HG03025 (cell line): ENCODE measurements at regions not wholly inside any gene's neighbourhood (a gene's known extent, or its start where the extent isn't known, plus 50 kb on each side); places are given as distances from the start of the nearest gene placed in this dataset.

Source experiments
- ATAC-seq: cut with Tn5 transposase; IDR thresholded peaks from one replicate; pipeline ENCODE4 v1.9.1; 2021; ENCODE audit warnings: mild to moderate bottlenecking, moderate library complexity; ENCODE audit not compliant: unreplicated experiment, low FRiP score

- ATAC-seq: no peak
These were observed 258.8 kb downstream of the GPD2 start for GRCh38 chr2:156695020-156695419.

GRCh38 chr2:156695595-156695994 lies 259.4 kb downstream of the GPD2 start:
- ATAC-seq: no peak

GRCh38 chr2:156697906-156698305 lies 261.7 kb downstream of the GPD2 start:
- no peak for ATAC-seq

GRCh38 chr2:156700681-156701080 lies 264.5 kb downstream of the GPD2 start:
- ATAC-seq: no peak

GRCh38 chr2:156702541-156702940 lies 266.4 kb downstream of the GPD2 start:
- no peak for ATAC-seq

- ATAC-seq: no peak
These were observed 267.5 kb downstream of the GPD2 start for GRCh38 chr2:156703642-156704041.

- ATAC-seq: no peak
These were observed 268.0 kb downstream of the GPD2 start for GRCh38 chr2:156704132-156704531.

GRCh38 chr2:156704617-156705016 lies 268.4 kb downstream of the GPD2 start:
- ATAC-seq: no peak

GRCh38 chr2:156706576-156706975 lies 270.4 kb downstream of the GPD2 start:
- no peak for ATAC-seq

- no peak for ATAC-seq
These were observed 271.9 kb downstream of the GPD2 start for GRCh38 chr2:156708051-156708450.

GRCh38 chr2:156709091-156709490 lies 272.9 kb downstream of the GPD2 start:
- no peak for ATAC-seq

- no peak for ATAC-seq
These were observed 282.9 kb downstream of the GPD2 start for GRCh38 chr2:156719036-156719435.

GRCh38 chr2:156727867-156728266 lies 291.7 kb downstream of the GPD2 start:
- ATAC-seq: no peak

- ATAC-seq: no peak
These were observed 292.1 kb downstream of the GPD2 start for GRCh38 chr2:156728328-156728727.

GRCh38 chr2:156731506-156731905 lies 295.3 kb downstream of the GPD2 start:
- ATAC-seq: no peak

GRCh38 chr2:156736950-156737349 lies 300.8 kb downstream of the GPD2 start:
- no peak for ATAC-seq

- no peak for ATAC-seq
These were observed 303.1 kb downstream of the GPD2 start for GRCh38 chr2:156739301-156739700.

GRCh38 chr2:156745619-156746018 lies 309.4 kb downstream of the GPD2 start:
- no peak for ATAC-seq

- no peak for ATAC-seq
These were observed 312.0 kb downstream of the GPD2 start for GRCh38 chr2:156748221-156748620.

GRCh38 chr2:156752042-156752441 lies 315.9 kb downstream of the GPD2 start:
- no peak for ATAC-seq

GRCh38 chr2:156753766-156754165 lies 317.6 kb downstream of the GPD2 start:
- no peak for ATAC-seq

GRCh38 chr2:156756516-156756915 lies 320.3 kb downstream of the GPD2 start:
- ATAC-seq: no peak

- no peak for ATAC-seq
These were observed 327.0 kb downstream of the GPD2 start for GRCh38 chr2:156763174-156763573.
